Adrenal gland (tissue), 9 donors: ENCODE measurements at regions not wholly inside any gene's neighbourhood (a gene's known extent, or its start where the extent isn't known, plus 50 kb on each side); places are given as distances from the start of the nearest gene placed in this dataset.

ENCODE experiments used
- DNase-seq, 7 donors: peaks; one replicate each; pipeline ENCODE4 v3.0.0-alpha.2; 2019 to 2020
- H3K27ac ChIP-seq, 5 donors: fragments of 200-600 bp; sonication (generic) in 4 of 5; 1 replicate in 3 of 5; 2 replicates in 2 of 5; pipeline versions ENCODE4 v1.5.1 to v1.8.0; 2016 to 2020; ENCODE audit warnings: mild to moderate bottlenecking in 1 of 5
- H3K27me3 ChIP-seq: fragments of 200-600 bp; 2 replicates; pipeline ENCODE4 v1.8.0; 2021
- H3K36me3 ChIP-seq, 2 donors: fragments of 200-600 bp; replicated peaks in 1 of 2; 1 replicate in 1 of 2; 2 replicates in 1 of 2; pipeline versions ENCODE4 v1.5.1 to v1.8.0; 2018 to 2022
- H3K4me1 ChIP-seq, 2 donors: fragments of 200-600 bp; replicated peaks in 1 of 2; 1 replicate in 1 of 2; 2 replicates in 1 of 2; pipeline versions ENCODE4 v1.5.1 to v1.8.0; 2018 to 2021
- H3K4me3 ChIP-seq, 4 donors: fragments of 200-600 bp; sonication (generic) in 3 of 4; one replicate each; pipeline ENCODE4 v1.5.1; 2016 to 2018
- H3K9me3 ChIP-seq, 3 donors: fragments of 200-600 bp; sonication (generic) in 1 of 3; replicated peaks in 1 of 3; 1 replicate in 2 of 3; 2 replicates in 1 of 3; pipeline versions ENCODE4 v1.5.1 to v1.8.0; 2016 to 2021
- CTCF ChIP-seq, 6 experiments: fragments of 450-650 bp in 4 of 6; fragments of 200-600 bp in 2 of 6; sonication (generic) in 1 of 6; IDR thresholded peaks; 1 replicate in 5 of 6; 2 replicates in 1 of 6; pipeline versions ENCODE4 v1.5.1 to v1.8.0; 2016 to 2021; ENCODE audit warnings: antibody characterized with exemption in 6 of 6, mild to moderate bottlenecking in 2 of 6, moderate library complexity in 1 of 6
- POLR2A ChIP-seq, 2 donors: fragments of 450-650 bp; IDR thresholded peaks; one replicate each; pipeline ENCODE4 v1.6.1; 2017; ENCODE audit warnings: antibody characterized with exemption in 2 of 2, mild to moderate bottlenecking in 2 of 2, moderate library complexity in 1 of 2
- WGBS, 4 donors: extraction: QIAGEN DNeasy Blood & Tissue Kit in 2 of 4; methylation state at CpG; one replicate each; pipeline versions ENCODE4 v1.1.5 to v1.1.7; 2013 to 2017; 5-methylcytosine and 5-hydroxymethylcytosine counted together
- intact Hi-C, 2 donors: fragments of 100-400 bp; cut with DNase I; formaldehyde crosslinking; loops; one replicate each; pipeline versions ENCODE4 v1.14.1 to v1.15.0; 2022 to 2023
- donor health status: healthy with polysubstance abuse.
- donor health status: Bipolar disorder and iron deficiency.
- donor health status: DM: yes; HTN: yes; CAD: no.
- donor health status: DM: no; HTN: no; CAD: no.
- donor health status: DM: no; HTN: no; CAD: no.

GRCh38 chr2:82803307-82803706 is 1655.8 kb downstream of the SUCLG1 start:
- Histone ChIP-seq H3K27me3 (no peaks in the 10 kb centered on the region), H3K4me3 (no peak overlapping the region), H3K36me3 (no peaks in the 10 kb centered on the region), H3K4me1 (no peaks in the 10 kb centered on the region), H3K9me3 (peaks cover 0 to 11% (median 0%) of the 10 kb centered on the region in 3 donors), H3K27ac (no peak overlapping the region)
- no peak for DNase-seq
- intact Hi-C loops, result no loop called here
- TF ChIP-seq POLR2A (IDR thresholded peaks at IDR 0.05) (no peak), CTCF (IDR thresholded peaks at IDR 0.05) (no peak)
- whole genome bisulfite sequencing, 4 donors, result 92 to 93% (median 93%) methylated on average over 2 of the region's 2 CpGs; no CpG with 5 or more reads in 1 of the 4 donors

GRCh38 chr2:82797469-82797868 is 1661.6 kb downstream of the SUCLG1 start:
- Histone ChIP-seq H3K36me3 (no peaks in the 10 kb centered on the region), H3K27ac (no peak overlapping the region), H3K4me1 (peaks cover 0 to 4% of the 10 kb centered on the region in 2 donors), H3K4me3 (no peak overlapping the region), H3K27me3 (no peaks in the 10 kb centered on the region), H3K9me3 (no peaks in the 10 kb centered on the region)
- no peak for DNase-seq
- intact Hi-C loops, result no loop called here
- TF ChIP-seq POLR2A (IDR thresholded peaks at IDR 0.05) (no peak), CTCF (IDR thresholded peaks at IDR 0.05) (no peak)
- 79 to 90% (median 83%) methylated on average over 3 of the region's 3 CpGs for WGBS, 4 donors

- DNase-seq, result no peak
- Histone ChIP-seq H3K27ac (no peak overlapping the region), H3K27me3 (no peaks in the 10 kb centered on the region), H3K36me3 (no peaks in the 10 kb centered on the region), H3K4me3 (no peak overlapping the region), H3K9me3 (no peaks in the 10 kb centered on the region), H3K4me1 (peaks cover 0 to 4% of the 10 kb centered on the region in 2 donors)
- no peak for TF ChIP-seq CTCF (IDR thresholded peaks at IDR 0.05)
- TF ChIP-seq POLR2A (IDR thresholded peaks at IDR 0.05), result no peak
- intact Hi-C loops, result no loop called here
- WGBS, 4 donors, result 85 to 91% (median 89%) methylated on average over 1 of the region's 1 CpG
These were observed 1662.9 kb downstream of the SUCLG1 start for GRCh38 chr2:82796132-82796531.

GRCh38 chr2:82795446-82795845 is 1663.6 kb downstream of the SUCLG1 start:
- Histone ChIP-seq H3K27me3 (no peaks in the 10 kb centered on the region), H3K9me3 (no peaks in the 10 kb centered on the region), H3K4me3 (no peak overlapping the region), H3K27ac (no peak overlapping the region), H3K36me3 (no peaks in the 10 kb centered on the region), H3K4me1 (peaks cover 0 to 4% of the 10 kb centered on the region in 2 donors)
- TF ChIP-seq CTCF (IDR thresholded peaks at IDR 0.05) (no peak), POLR2A (IDR thresholded peaks at IDR 0.05) (no peak)
- WGBS, 4 donors, result 56 to 67% (median 66%) methylated on average over 3 of the region's 3 CpGs
- DNase-seq, result no peak
- intact Hi-C loops, result no loop called here
